GM19240 (cell line): ENCODE measurements at regions not wholly inside any gene's neighbourhood (a gene's known extent, or its start where the extent isn't known, plus 50 kb on each side); places are given as distances from the start of the nearest gene placed in this dataset.

Experiments used
- DNase-seq: peaks from one replicate; pipeline ENCODE4 v3.0.0; 2011; ENCODE audit warnings: low spot score; ENCODE audit not compliant: insufficient read length

- no peak for DNase-seq
Observed at GRCh38 chr11:116093481-116094270, 589.5 kb upstream of the CADM1 start.

- no peak for DNase-seq
Observed at GRCh38 chr11:116093065-116093464, 588.9 kb upstream of the CADM1 start.

GRCh38 chr11:116086426-116086825, 582.2 kb upstream of the CADM1 start:
- DNase-seq = no peak

GRCh38 chr11:116085031-116085635, 580.9 kb upstream of the CADM1 start:
- no peak for DNase-seq

GRCh38 chr11:116084511-116084910, 580.3 kb upstream of the CADM1 start:
- DNase-seq = no peak

GRCh38 chr11:116082256-116082655, 578.0 kb upstream of the CADM1 start:
- no peak for DNase-seq

- DNase-seq = no peak
Observed at GRCh38 chr11:116079580-116079979, 575.4 kb upstream of the CADM1 start.

GRCh38 chr11:116078101-116078591, 573.9 kb upstream of the CADM1 start:
- no peak for DNase-seq

- no peak for DNase-seq
Observed at GRCh38 chr11:116077092-116077491, 572.9 kb upstream of the CADM1 start.

- peak; percentile 29 for DNase-seq
Observed at GRCh38 chr11:116073854-116074837, 569.9 kb upstream of the CADM1 start.

GRCh38 chr11:116072601-116073410, 568.6 kb upstream of the CADM1 start:
- DNase-seq = no peak

- no peak for DNase-seq
Observed at GRCh38 chr11:116072133-116072532, 567.9 kb upstream of the CADM1 start.

- DNase-seq = no peak
Observed at GRCh38 chr11:116071241-116071640, 567.0 kb upstream of the CADM1 start.

GRCh38 chr11:116070520-116070919, 566.3 kb upstream of the CADM1 start:
- no peak for DNase-seq

GRCh38 chr11:116066777-116067176, 562.6 kb upstream of the CADM1 start:
- no peak for DNase-seq

- no peak for DNase-seq
Observed at GRCh38 chr11:116065986-116066385, 561.8 kb upstream of the CADM1 start.

- DNase-seq = no peak
Observed at GRCh38 chr11:116065191-116065895, 561.1 kb upstream of the CADM1 start.

- no peak for DNase-seq
Observed at GRCh38 chr11:116062490-116063171, 558.4 kb upstream of the CADM1 start.

GRCh38 chr11:116062129-116062489, 557.9 kb upstream of the CADM1 start:
- no peak for DNase-seq

- DNase-seq = no peak
Observed at GRCh38 chr11:116061322-116061721, 557.1 kb upstream of the CADM1 start.
